ENCODE measurements at regions not wholly inside any gene's neighbourhood (a gene's known extent, or its start where the extent isn't known, plus 50 kb on each side); places are given as distances from the start of the nearest gene placed in this dataset.

DNA sequence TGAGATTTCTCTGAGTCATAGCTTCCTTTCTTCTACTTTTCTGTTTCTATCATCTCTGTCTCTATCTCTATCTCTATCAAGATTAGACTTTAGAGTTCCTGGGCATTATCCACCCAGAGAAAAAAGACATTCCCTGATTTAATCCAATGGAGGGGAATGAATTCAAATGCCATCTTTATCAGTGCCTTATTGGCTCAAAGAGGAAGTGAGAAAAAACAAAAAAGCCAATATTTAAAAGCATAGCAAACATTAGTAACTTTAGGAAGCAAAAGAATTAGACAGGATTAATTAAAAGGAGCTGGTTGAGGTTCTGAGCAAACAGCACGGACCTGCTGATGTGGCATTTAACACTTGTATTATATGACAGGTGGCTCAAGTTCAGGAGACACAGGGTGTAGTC, 736.5 kb downstream of the REEP3 start:
- Histone ChIP-seq H3K9me3 (no peaks in the 10 kb centered on the region), H3K4me3 (no peak overlapping the region), H3K36me3 (no peaks in the 10 kb centered on the region), H3K27me3 (no peaks in the 10 kb centered on the region), H3K4me1 (ENCODE audit: insufficient read depth) (no peaks in the 10 kb centered on the region), H3K27ac (no peak overlapping the region)
- DNase-seq: no peak
- TF ChIP-seq POLR2A (IDR thresholded peaks at IDR 0.05) (no peak), EP300 (IDR thresholded peaks at IDR 0.05) (no peak)
- TF ChIP-seq, protein P1, sequence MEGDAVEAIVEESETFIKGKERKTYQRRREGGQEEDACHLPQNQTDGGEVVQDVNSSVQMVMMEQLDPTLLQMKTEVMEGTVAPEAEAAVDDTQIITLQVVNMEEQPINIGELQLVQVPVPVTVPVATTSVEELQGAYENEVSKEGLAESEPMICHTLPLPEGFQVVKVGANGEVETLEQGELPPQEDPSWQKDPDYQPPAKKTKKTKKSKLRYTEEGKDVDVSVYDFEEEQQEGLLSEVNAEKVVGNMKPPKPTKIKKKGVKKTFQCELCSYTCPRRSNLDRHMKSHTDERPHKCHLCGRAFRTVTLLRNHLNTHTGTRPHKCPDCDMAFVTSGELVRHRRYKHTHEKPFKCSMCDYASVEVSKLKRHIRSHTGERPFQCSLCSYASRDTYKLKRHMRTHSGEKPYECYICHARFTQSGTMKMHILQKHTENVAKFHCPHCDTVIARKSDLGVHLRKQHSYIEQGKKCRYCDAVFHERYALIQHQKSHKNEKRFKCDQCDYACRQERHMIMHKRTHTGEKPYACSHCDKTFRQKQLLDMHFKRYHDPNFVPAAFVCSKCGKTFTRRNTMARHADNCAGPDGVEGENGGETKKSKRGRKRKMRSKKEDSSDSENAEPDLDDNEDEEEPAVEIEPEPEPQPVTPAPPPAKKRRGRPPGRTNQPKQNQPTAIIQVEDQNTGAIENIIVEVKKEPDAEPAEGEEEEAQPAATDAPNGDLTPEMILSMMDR (IDR thresholded peaks at IDR 0.05): no peak
- intact Hi-C loops (cut with DNase I): no loop called here
- 60 to 68% (median 61%) methylated on average over 1 of the region's 1 CpG for WGBS, 3 donors

DNA sequence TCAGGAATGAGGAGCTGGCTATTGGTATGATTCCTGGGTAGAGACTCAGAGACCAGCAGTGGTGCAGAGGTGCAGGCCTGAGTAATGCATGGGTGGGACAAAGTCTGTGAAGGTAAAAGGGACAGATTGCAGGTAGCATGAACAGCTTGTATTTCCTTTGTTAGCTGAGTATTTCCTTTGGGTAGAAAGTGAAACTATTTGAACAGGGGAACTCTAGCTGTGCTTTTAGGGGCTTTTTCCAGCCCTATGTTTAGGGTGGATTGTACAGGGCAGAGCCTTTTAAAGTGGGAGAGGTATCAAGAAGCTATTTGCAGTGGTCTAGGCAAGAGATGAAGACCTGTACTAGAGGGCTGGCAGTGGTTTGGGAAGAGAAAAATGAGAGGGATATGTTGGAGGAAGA, 739.9 kb downstream of the REEP3 start:
- TF ChIP-seq POLR2A (IDR thresholded peaks at IDR 0.05): no peak
- TF ChIP-seq EP300 (IDR thresholded peaks at IDR 0.05): no peak
- no peaks in the 10 kb centered on the region for H3K36me3 ChIP-seq
- intact Hi-C loops (cut with DNase I): loop anchor here in 1 of 4 donors (10.0 kb wide), 1 partner anchor 56 kb away; no protein-coding TSS in a partner anchor
- H3K27ac ChIP-seq: no peak overlapping the region
- no peak overlapping the region for H3K4me3 ChIP-seq
- no peaks in the 10 kb centered on the region for H3K4me1 ChIP-seq (ENCODE audit: insufficient read depth)
- no peak for DNase-seq
- no peaks in the 10 kb centered on the region for H3K27me3 ChIP-seq
- H3K9me3 ChIP-seq: no peaks in the 10 kb centered on the region

DNA sequence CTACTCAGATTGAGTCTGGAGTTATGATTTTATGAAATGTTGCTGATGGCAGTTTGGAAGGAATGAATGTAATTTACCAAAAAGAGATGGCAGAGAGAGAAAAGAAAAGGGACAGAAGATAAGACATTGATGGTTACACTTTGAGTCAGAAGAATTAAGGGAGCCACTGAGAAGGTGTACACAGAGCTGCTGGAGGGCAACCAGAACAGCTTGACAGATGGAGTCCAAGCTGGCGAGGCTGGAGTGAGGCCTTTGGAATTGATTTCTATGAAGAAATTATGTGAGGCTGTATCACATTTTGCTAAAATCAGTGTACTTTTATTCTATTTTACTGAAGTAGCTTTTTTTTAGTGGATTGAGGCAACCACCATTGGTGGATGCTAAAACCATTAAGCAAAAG, 740.5 kb downstream of the REEP3 start:
- Histone ChIP-seq H3K9me3 (no peaks in the 10 kb centered on the region), H3K27me3 (no peaks in the 10 kb centered on the region), H3K4me3 (no peak overlapping the region), H3K27ac (no peak overlapping the region), H3K36me3 (no peaks in the 10 kb centered on the region), H3K4me1 (ENCODE audit: insufficient read depth) (no peaks in the 10 kb centered on the region)
- intact Hi-C loops (cut with DNase I): loop anchor here in 1 of 4 donors (10.0 kb wide), 1 partner anchor 57 kb away; no protein-coding TSS in a partner anchor
- no peak for DNase-seq
- WGBS, 3 donors: 91 to 98% (median 94%) methylated on average over 1 of the region's 1 CpG
- TF ChIP-seq, protein P1 (IDR thresholded peaks at IDR 0.05): no peak
- TF ChIP-seq POLR2A (IDR thresholded peaks at IDR 0.05): no peak
- no peak for TF ChIP-seq EP300 (IDR thresholded peaks at IDR 0.05)

DNA sequence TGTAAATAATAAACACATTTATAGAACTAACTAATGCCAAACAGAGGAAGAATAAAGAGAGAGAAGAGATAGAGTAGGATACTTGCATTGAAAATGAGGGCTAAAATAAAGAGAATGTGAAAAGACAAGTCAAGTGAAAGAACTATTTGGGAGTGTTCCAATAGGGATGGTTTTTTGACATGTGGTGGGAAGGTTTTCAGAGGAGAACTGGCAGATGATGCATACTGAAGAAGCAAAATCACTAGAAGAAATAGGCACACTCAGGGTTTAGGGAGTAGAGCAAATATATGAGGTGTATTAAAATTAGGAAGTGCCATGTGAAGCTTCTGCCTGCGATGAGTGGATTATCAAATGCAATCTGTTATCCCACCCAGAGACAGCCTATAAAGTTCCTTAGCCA, 744.8 kb downstream of the REEP3 start:
- WGBS, 3 donors: 83 to 90% (median 90%) methylated on average over 1 of the region's 1 CpG
- H3K27me3 ChIP-seq: no peaks in the 10 kb centered on the region
- H3K4me1 ChIP-seq (ENCODE audit: insufficient read depth): no peaks in the 10 kb centered on the region
- H3K4me3 ChIP-seq: no peak overlapping the region
- H3K9me3 ChIP-seq: no peaks in the 10 kb centered on the region
- TF ChIP-seq, protein P1 (IDR thresholded peaks at IDR 0.05): no peak
- TF ChIP-seq POLR2A (IDR thresholded peaks at IDR 0.05): no peak
- no peak for TF ChIP-seq EP300 (IDR thresholded peaks at IDR 0.05)
- no peak overlapping the region for H3K27ac ChIP-seq
- no peaks in the 10 kb centered on the region for H3K36me3 ChIP-seq
- DNase-seq: no peak
- intact Hi-C loops (cut with DNase I): loop anchor here in 1 of 4 donors (10.0 kb wide), 1 partner anchor 61 kb away; no protein-coding TSS in a partner anchor

DNA sequence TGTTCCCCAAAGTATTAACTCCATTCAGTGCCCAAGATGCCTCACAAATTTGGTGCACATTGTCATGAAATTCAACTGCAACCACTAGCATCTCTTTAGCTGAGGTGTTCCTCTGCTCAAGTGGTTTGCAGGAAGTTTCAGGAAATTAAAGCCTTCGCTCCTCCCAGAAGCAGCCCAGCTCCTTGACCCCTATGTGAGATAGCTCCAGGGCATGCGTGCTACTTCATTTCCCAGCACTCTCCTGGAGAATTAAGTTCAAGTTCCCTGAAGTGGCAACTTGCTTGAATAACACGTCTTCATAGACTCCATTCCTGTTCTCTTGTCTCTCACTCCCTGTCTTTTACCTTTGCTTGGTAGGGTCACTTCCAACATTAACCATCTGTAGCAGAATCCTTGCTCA, 750.3 kb downstream of the REEP3 start:
- intact Hi-C loops (cut with DNase I): no loop called here
- H3K9me3 ChIP-seq: no peaks in the 10 kb centered on the region

More for the DNA sequence above, 750.3 kb downstream of the REEP3 start:
- 50 to 54% (median 51%) methylated on average over 3 of the region's 3 CpGs for WGBS, 3 donors
- Histone ChIP-seq H3K36me3 (no peaks in the 10 kb centered on the region), H3K4me3 (no peak overlapping the region), H3K27me3 (no peaks in the 10 kb centered on the region), H3K4me1 (ENCODE audit: insufficient read depth) (no peaks in the 10 kb centered on the region), H3K27ac (no peak overlapping the region)
- no peak for TF ChIP-seq POLR2A (IDR thresholded peaks at IDR 0.05)
- no peak for TF ChIP-seq EP300 (IDR thresholded peaks at IDR 0.05)
- TF ChIP-seq, protein P1 (IDR thresholded peaks at IDR 0.05): no peak
- no peak for DNase-seq
